GM12878 (cell line): ENCODE measurements at regions not wholly inside any gene's neighbourhood (a gene's known extent, or its start where the extent isn't known, plus 50 kb on each side); places are given as distances from the start of the nearest gene placed in this dataset.

Source experiments
- ATAC-seq: fragments of 200-7000 bp; cut with Tn5 transposase; 3 replicates; pipeline ENCODE4 v1.9.1; 2020; ENCODE audit warnings: mild to moderate bottlenecking, moderate library complexity
- BruUV-seq: library from RNA; stranded (reverse); fragments of 400-500 nt; replicated peaks from 2 replicates; lab custom pipeline; 2021; lab: Mats Ljungman, UMichigan
- CTCF ChIA-PET: fragments of 300-600 bp; sonication (Branson Sonifier 250); formaldehyde crosslinking; extraction: SDS; loops from one replicate; lab custom pipeline; 2021; ENCODE audit warnings: inconsistent platforms; lab: Yijun Ruan, JAX
- POLR2A ChIA-PET: fragments of 350-600 bp; formaldehyde crosslinking; extraction: SDS; loops from one replicate; lab custom pipeline; 2021; ENCODE audit warnings: inconsistent platforms; lab: Charles Lee
- RAD21 ChIA-PET: fragments of 300-600 bp; sonication (Branson Sonifier 250); formaldehyde crosslinking; loops from one replicate; lab custom pipeline; 2023; ENCODE audit warnings: antibody characterized with exemption; ENCODE audit not compliant: unreplicated experiment; lab: Charles Lee
- SMC1A ChIA-PET: fragments of 300-600 bp; sonication (Branson Sonifier 250); formaldehyde crosslinking; loops from one replicate; lab custom pipeline; 2023; ENCODE audit not compliant: unreplicated experiment, uncharacterized antibody; lab: Charles Lee
- DNase-seq: peaks from one replicate; pipeline ENCODE4 v3.0.0-alpha.2; 2011; ENCODE audit warnings: low read depth, low spot score
- FAIRE-seq: peaks from 3 replicates; lab custom pipeline; 2011; peaks lifted over from hg19 to GRCh38; lab: Jason Lieb, UNC
- H2AFZ ChIP-seq: 2 replicates; pipeline ENCODE4 v1.6.0; 2011; ENCODE audit warnings: low read depth, low read length, control low read depth; ENCODE audit not compliant: control insufficient read depth
- H3K27ac ChIP-seq: 2 replicates; pipeline ENCODE4 v1.5.1; 2011; ENCODE audit warnings: control low read depth; ENCODE audit not compliant: control insufficient read depth, insufficient read depth
- H3K27me3 ChIP-seq, 2 experiments: replicated peaks in 1 of 2; 2 replicates each; pipeline versions ENCODE4 v1.6.0 to v1.6.1; 2011; ENCODE audit warnings: low read length in 1 of 2; ENCODE audit not compliant: control insufficient read depth in 2 of 2, insufficient read depth in 2 of 2
- H3K36me3 ChIP-seq, 2 experiments: 2 replicates each; pipeline ENCODE4 v1.5.1; 2011; ENCODE audit warnings: low read length in 1 of 2; ENCODE audit not compliant: control insufficient read depth in 2 of 2, insufficient read depth in 2 of 2
- H3K4me1 ChIP-seq: 2 replicates; pipeline ENCODE4 v1.6.1; 2011; ENCODE audit warnings: mild to moderate bottlenecking, low read length, moderate library complexity, mixed read lengths; ENCODE audit not compliant: control insufficient read depth, insufficient read depth
- H3K4me2 ChIP-seq: 2 replicates; pipeline ENCODE4 v1.6.0; 2011; ENCODE audit warnings: control low read depth; ENCODE audit not compliant: control insufficient read depth, insufficient read depth
- H3K4me3 ChIP-seq: fragments of 200-600 bp; sonication (generic); 2 replicates; pipeline ENCODE4 v1.5.1; 2016
- H3K79me2 ChIP-seq: 2 replicates; pipeline ENCODE4 v1.6.0; 2011; ENCODE audit warnings: low read length; ENCODE audit not compliant: control insufficient read depth, insufficient read depth
- H3K9ac ChIP-seq: 2 replicates; pipeline ENCODE4 v1.8.0; 2011; ENCODE audit warnings: low read length, control low read depth, mixed read lengths; ENCODE audit not compliant: control insufficient read depth, insufficient read depth
- H3K9me3 ChIP-seq: replicated peaks from 3 replicates; pipeline ENCODE4 v1.5.1; 2011; ENCODE audit warnings: mild to moderate bottlenecking, low read length; ENCODE audit not compliant: control insufficient read depth, insufficient read depth
- H4K20me1 ChIP-seq: 2 replicates; pipeline ENCODE4 v1.6.0; 2011; ENCODE audit not compliant: control insufficient read depth, insufficient read depth
- CBX3 ChIP-seq: fragments of 200-600 bp; sonication (generic); IDR thresholded peaks from 2 replicates; pipeline ENCODE4 v1.6.1; 2016; ENCODE audit warnings: low read depth, borderline replicate concordance
- CBX5 ChIP-seq: sonication (generic); IDR thresholded peaks from 2 replicates; pipeline ENCODE4 v1.6.1; 2016; ENCODE audit warnings: low read depth, moderate library complexity, mild to moderate bottlenecking, inconsistent platforms
- CEBPB ChIP-seq, 2 experiments: fragments of 150-350 bp in 1 of 2; IDR thresholded peaks; 2 replicates each; pipeline ENCODE4 v1.6.1; 2012 to 2014; ENCODE audit warnings: low read depth in 2 of 2, low read length in 2 of 2, borderline replicate concordance in 1 of 2, inconsistent platforms in 1 of 2
- CHD2 ChIP-seq: IDR thresholded peaks from 2 replicates; pipeline ENCODE4 v1.6.1; 2011; ENCODE audit warnings: low read depth, low read length, improper control_type of control experiment, borderline replicate concordance
- JUNB ChIP-seq: IDR thresholded peaks from 2 replicates; pipeline ENCODE4 v1.6.1; 2016; ENCODE audit warnings: antibody characterized with exemption, mild to moderate bottlenecking
- MTA3 ChIP-seq: IDR thresholded peaks from 2 replicates; pipeline ENCODE4 v1.6.1; 2012; ENCODE audit warnings: low read length, inconsistent platforms, borderline replicate concordance
- NBN ChIP-seq: fragments of 450-650 bp; IDR thresholded peaks from 2 replicates; pipeline ENCODE4 v1.6.1; 2016
- NR2C1 ChIP-seq: fragments of 450-650 bp; IDR thresholded peaks from 2 replicates; pipeline ENCODE4 v1.6.1; 2017; ENCODE audit warnings: antibody characterized with exemption, mild to moderate bottlenecking, moderate library complexity
- POLR2AphosphoS2 ChIP-seq: IDR thresholded peaks from 2 replicates; pipeline ENCODE4 v1.6.1; 2011; ENCODE audit warnings: low read depth, mild to moderate bottlenecking, low read length, improper control_type of control experiment, moderate library complexity
- SMAD1 ChIP-seq: fragments of 450-650 bp; IDR thresholded peaks from 2 replicates; pipeline ENCODE4 v1.6.1; 2018; ENCODE audit warnings: mild to moderate bottlenecking, low read depth; ENCODE audit not compliant: partially characterized antibody
- STAT3 ChIP-seq: IDR thresholded peaks from 2 replicates; pipeline ENCODE4 v1.6.1; 2011; ENCODE audit warnings: low read depth, low read length, improper control_type of control experiment
- TARDBP ChIP-seq: IDR thresholded peaks from 2 replicates; pipeline ENCODE4 v1.6.1; 2016; ENCODE audit warnings: borderline replicate concordance
- TCF12 ChIP-seq: IDR thresholded peaks from 2 replicates; pipeline ENCODE4 v1.6.1; 2011; ENCODE audit warnings: low read depth, mild to moderate bottlenecking, low read length
- in situ Hi-C: fragments of 300-500 bp; cut with MboI; formaldehyde crosslinking; loops from 9 replicates; pipeline ENCODE4 v1.14.3; 2018; ENCODE audit warnings: mixed read lengths
- intact Hi-C: fragments of 100-400 bp; cut with micrococcal nuclease; formaldehyde crosslinking; loops from one replicate; pipeline ENCODE4 v1.14.2; 2022; ENCODE audit not compliant: unreplicated experiment

DNA sequence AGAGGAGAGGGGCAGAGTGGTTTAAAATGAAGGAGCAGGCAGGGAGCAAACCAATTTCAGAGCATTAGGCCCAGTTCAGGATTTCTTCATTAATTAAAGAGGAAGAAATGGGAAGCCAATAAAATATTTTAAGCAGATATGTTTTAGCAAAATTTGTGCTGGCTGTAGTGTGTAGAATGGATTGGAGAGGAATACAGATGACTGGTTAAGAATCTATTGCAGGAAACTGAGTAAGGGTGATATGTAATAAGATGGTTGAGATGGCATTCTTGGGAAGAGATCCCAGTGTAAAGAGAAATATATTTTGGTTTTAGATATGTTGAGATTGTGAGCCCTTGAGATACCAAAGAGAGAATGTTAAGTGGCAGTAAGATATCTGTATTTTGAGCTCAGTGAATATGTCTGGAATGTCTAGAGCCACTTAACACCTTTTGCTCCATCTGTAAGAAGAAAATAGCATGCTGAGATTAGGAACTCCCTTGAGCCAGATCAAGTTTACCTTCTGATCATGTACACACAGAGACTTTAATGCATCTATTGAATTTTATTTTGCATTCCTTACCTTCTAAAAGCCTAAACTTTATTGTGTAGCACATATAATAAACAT is 79.5 kb upstream of the SLC27A6 start:
- intact Hi-C loops (no loop called here), in situ Hi-C loops (no loop called here)
- H3K4me2 ChIP-seq: no peak overlapping the region
- H2AFZ ChIP-seq: no peak overlapping the region
- POLR2A ChIA-PET: no interaction called here
- no peaks in the 10 kb centered on the region for H4K20me1 ChIP-seq
- SMC1A ChIA-PET: interaction anchor here (0.6 kb wide), 1 partner anchor 240 kb away, joined by 3 read pairs; no protein-coding TSS in a partner anchor
- CTCF ChIA-PET: interaction anchor here (0.7 kb wide), 1 partner anchor 20 kb away, joined by 3 read pairs; no protein-coding TSS in a partner anchor
- no peak overlapping the region for H3K9ac ChIP-seq
- no peaks in the 10 kb centered on the region for H3K79me2 ChIP-seq
- FAIRE-seq (no peak), ATAC-seq (no peak), DNase-seq (no peak)
- no peaks in the 10 kb centered on the region for H3K27me3 ChIP-seq
- no peak overlapping the region for H3K4me3 ChIP-seq
- H3K9me3 ChIP-seq: no peaks in the 10 kb centered on the region
- no peak overlapping the region for H3K27ac ChIP-seq
- H3K36me3 ChIP-seq: no peaks in the 10 kb centered on the region
- BruUV-seq: no TSS peak
- H3K4me1 ChIP-seq: no peaks in the 10 kb centered on the region
- TF ChIP-seq SMAD1: no peak
- no peak for TF ChIP-seq MTA3
- no peak for TF ChIP-seq TARDBP
- TF ChIP-seq TCF12: no peak
- no peak for TF ChIP-seq CEBPB (IDR thresholded peaks at IDR 0.05; ENCODE audit: borderline replicate concordance in 1 of 2, low read depth in 2 of 2, low read length in 2 of 2)
- no peak for TF ChIP-seq CHD2
- TF ChIP-seq NR2C1: no peak
- no peak for TF ChIP-seq CBX5
- TF ChIP-seq POLR2AphosphoS2: no peak
- TF ChIP-seq CBX3: no peak
- no peak for TF ChIP-seq NBN
- TF ChIP-seq JUNB: no peak
- no peak for TF ChIP-seq STAT3
- TF ChIP-seq, all 136 proteins: peak for 0
- RAD21 ChIA-PET: no interaction called here
